Stimulated activated CD8-positive, alpha-beta memory T cell treated with anti-CD3 and anti-CD28 coated beads, Interleukin-2, amount 100 ng/mL, for 48 hours (primary cell): ENCODE measurements at regions not wholly inside any gene's neighbourhood (a gene's known extent, or its start where the extent isn't known, plus 50 kb on each side); places are given as distances from the start of the nearest gene placed in this dataset.

ENCODE experiments used
- DNase-seq, 2 donors: peaks; one replicate each; pipeline ENCODE4 v3.0.0-alpha.2; 2020; ENCODE audit warnings: low read depth in 2 of 2

- no peak for DNase-seq
Observed at GRCh38 chrX:15983034-15983433, 128.4 kb upstream of the AP1S2 start.

GRCh38 chrX:15977644-15978043 is 123.0 kb upstream of the AP1S2 start:
- no peak for DNase-seq

GRCh38 chrX:15976396-15976795 is 121.8 kb upstream of the AP1S2 start:
- no peak for DNase-seq

GRCh38 chrX:15973946-15974345 is 119.3 kb upstream of the AP1S2 start:
- no peak for DNase-seq

- no peak for DNase-seq
Observed at GRCh38 chrX:15973299-15973698, 118.7 kb upstream of the AP1S2 start.

GRCh38 chrX:15971696-15972095 is 117.1 kb upstream of the AP1S2 start:
- DNase-seq: no peak

- no peak for DNase-seq
Observed at GRCh38 chrX:15963858-15964257, 109.2 kb upstream of the AP1S2 start.

GRCh38 chrX:15960237-15960636 is 105.6 kb upstream of the AP1S2 start:
- DNase-seq: no peak

- DNase-seq: no peak
Observed at GRCh38 chrX:15956681-15957080, 102.1 kb upstream of the AP1S2 start.

GRCh38 chrX:15953801-15954200 is 99.2 kb upstream of the AP1S2 start:
- no peak for DNase-seq

- DNase-seq: no peak
Observed at GRCh38 chrX:15952212-15952611, 97.6 kb upstream of the AP1S2 start.

GRCh38 chrX:15948318-15948660 is 93.7 kb upstream of the AP1S2 start:
- DNase-seq: no peak

GRCh38 chrX:15947648-15948317 is 93.2 kb upstream of the AP1S2 start:
- no peak for DNase-seq

GRCh38 chrX:15946783-15947580 is 92.4 kb upstream of the AP1S2 start:
- no peak for DNase-seq

- DNase-seq: no peak
Observed at GRCh38 chrX:15943391-15943790, 88.8 kb upstream of the AP1S2 start.

- DNase-seq: no peak
Observed at GRCh38 chrX:15942307-15942706, 87.7 kb upstream of the AP1S2 start.

GRCh38 chrX:15939737-15940136 is 85.1 kb upstream of the AP1S2 start:
- DNase-seq: no peak

GRCh38 chrX:15938072-15938471 is 83.5 kb upstream of the AP1S2 start:
- DNase-seq: no peak

- no peak for DNase-seq
Observed at GRCh38 chrX:15931362-15931761, 76.7 kb upstream of the AP1S2 start.

- DNase-seq: no peak
Observed at GRCh38 chrX:15930585-15930984, 76.0 kb upstream of the AP1S2 start.

- no peak for DNase-seq
Observed at GRCh38 chrX:15929194-15929593, 74.6 kb upstream of the AP1S2 start.

GRCh38 chrX:15926622-15927021 is 72.0 kb upstream of the AP1S2 start:
- DNase-seq: no peak

- no peak for DNase-seq
Observed at GRCh38 chrX:15918003-15918402, 63.4 kb upstream of the AP1S2 start.

GRCh38 chrX:15916704-15917084 is 62.1 kb upstream of the AP1S2 start:
- DNase-seq: no peak
